Epithelial cell of prostate (primary cell): ENCODE measurements at regions not wholly inside any gene's neighbourhood (a gene's known extent, or its start where the extent isn't known, plus 50 kb on each side); places are given as distances from the start of the nearest gene placed in this dataset.
"Not testable (repeated sequence)": the region's sequence is repeated elsewhere in the genome, so short reads cannot be mapped to it uniquely, and the experiment has no call there.

Source experiments
- DNase-seq: peaks from one replicate; pipeline ENCODE4 v3.0.0-alpha.2; 2011; ENCODE audit warnings: low read depth, low spot score
- H3K27ac ChIP-seq: fragments of 450-650 bp; 2 replicates; pipeline ENCODE4 v1.5.1; 2017; ENCODE audit warnings: mild to moderate bottlenecking

DNA sequence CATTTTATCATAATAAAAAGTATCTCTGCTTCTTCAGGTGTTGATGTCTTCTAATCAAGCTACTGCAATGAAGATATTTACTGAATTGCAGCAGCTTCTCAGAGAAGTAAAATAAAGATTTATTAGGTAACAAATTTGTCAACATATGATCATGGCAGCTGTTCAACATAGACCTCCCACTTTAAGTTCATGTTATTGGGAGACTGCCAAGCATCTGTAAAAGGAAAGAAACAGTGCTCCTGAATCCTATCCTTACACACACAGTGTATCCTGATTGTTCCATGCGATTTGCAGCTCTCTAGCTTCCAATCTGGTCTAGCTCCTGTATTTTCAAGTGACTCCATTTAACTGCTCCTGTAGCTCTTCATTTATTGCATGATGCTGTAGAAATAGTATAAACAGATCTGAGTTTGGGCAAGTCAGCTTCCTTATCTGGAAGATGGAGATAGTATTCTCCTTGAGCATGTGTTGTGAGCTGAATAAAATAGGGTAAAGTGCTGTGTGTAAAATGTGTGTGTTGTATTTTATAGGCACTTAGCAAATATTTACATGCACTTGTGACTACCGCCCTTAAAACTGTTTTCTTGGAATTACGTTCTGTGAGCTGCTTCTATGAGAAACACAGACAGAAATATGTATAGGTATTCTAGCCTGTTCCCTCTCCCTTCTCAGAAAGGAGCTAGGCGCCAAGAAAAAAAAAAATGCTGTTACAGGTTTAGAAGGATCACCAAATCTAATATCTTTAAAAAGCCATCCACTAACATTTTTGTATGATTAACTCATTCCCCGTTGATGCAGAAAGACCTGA is 290.6 kb downstream of the JRKL start:
- H3K27ac ChIP-seq, result no peak overlapping the region
- DNase-seq, result no peak

GRCh38 chr11:96681019-96681716 is 291.4 kb downstream of the JRKL start:
- DNase-seq, result no peak
- H3K27ac ChIP-seq, result no peak overlapping the region

GRCh38 chr11:96694338-96694737 is 304.5 kb downstream of the JRKL start:
- H3K27ac ChIP-seq, result no peak overlapping the region
- no peak for DNase-seq

DNA sequence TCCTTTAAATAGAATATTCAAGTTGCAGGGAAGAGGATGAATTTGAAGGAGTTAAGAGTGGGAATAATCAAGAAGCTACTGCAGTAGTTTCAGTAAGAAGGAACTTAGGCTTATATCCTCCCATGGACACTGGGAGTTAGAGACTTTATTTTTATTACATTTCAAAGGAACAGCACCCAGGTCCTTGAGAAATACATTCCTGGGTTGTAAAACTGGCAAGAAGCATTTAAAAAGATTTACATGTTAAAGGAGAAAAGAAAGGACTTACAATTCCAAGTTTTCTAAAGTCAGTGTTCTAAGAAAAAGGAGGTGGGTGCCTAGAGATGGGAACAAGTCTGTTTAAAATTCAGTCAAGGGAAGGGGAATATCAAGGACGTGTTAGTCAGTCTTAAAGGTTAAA is 306.9 kb downstream of the JRKL start:
- no peak overlapping the region for H3K27ac ChIP-seq
- no peak for DNase-seq

GRCh38 chr11:96697466-96697865 is 307.7 kb downstream of the JRKL start:
- DNase-seq, result no peak

GRCh38 chr11:96704847-96705246 is 315.0 kb downstream of the JRKL start:
- DNase-seq, result no peak
- no peak overlapping the region for H3K27ac ChIP-seq

More at GRCh38 chr11:96697466-96697865, 307.7 kb downstream of the JRKL start:
- no peak overlapping the region for H3K27ac ChIP-seq

DNA sequence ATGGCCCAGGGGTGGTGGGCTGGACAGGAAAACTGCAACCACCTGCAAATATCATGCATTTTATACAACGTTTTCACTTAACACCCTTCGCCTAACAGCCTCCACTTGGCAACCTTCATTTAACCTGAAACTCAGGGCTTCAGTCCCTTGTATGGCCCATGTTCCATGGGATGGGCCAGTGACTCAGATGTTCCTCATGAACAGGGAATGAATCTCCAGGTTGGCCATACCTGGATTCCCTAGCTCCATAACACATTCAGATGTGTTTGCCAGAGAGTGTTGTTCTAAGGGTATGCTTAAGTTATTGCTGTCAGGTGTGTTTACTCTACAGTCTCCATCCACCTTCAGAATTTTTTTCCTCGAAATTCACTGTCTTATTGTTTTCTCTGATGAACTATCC is 316.9 kb downstream of the JRKL start:
- no peak for DNase-seq

DNA sequence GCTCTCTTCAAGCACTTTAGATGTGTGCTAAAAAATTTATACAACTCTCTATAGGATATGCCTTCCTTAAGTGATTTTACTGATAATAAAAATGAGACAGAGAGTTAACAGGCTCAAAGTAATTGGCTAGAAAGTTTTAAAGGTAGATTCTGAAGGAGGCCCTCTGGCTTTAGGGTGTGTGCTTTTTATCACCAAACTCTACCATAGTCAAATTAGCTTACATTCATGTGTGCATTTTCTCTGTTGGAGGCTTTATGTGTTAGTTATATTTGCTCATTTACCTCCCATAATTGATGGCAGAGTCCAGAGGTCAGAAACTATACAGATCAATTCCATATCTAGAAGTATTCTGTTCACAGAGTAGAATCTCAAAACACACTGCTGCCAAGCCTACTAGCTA is 317.5 kb downstream of the JRKL start:
- DNase-seq, result no peak
- H3K27ac ChIP-seq, result no peak overlapping the region

More for the DNA sequence above, 316.9 kb downstream of the JRKL start:
- no peak overlapping the region for H3K27ac ChIP-seq

DNA sequence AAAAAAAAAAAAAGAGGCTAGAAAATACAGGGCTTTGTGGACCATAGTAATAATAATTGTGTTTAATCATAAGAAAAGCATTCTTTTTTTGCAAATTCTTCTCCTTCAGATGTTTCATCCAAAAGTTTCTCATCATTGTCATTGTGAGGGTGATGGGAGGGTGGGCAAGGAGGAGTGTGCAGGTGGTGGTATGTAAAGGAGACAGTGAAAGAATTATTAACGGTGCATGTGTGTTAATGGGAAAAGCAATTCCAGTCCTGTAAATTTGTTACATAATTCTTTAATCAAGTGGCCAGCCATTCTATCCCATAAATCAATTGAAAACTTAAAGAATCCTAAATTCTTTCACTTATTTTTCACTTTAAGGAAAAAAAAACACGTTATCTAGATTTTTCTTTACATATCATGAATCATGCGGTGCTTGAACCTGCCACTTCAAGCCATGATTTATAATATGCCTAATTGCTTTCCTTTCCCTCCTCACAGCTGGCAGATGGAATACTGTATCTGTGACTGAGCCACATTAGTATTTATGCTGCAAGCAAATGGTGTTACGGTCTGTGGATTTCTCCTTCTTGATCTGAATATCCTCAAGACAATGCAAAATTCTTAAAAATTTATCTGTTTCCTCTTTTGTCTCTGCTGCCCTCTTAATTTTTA is 318.5 kb downstream of the JRKL start:
- no peak for DNase-seq
- H3K27ac ChIP-seq, result no peak overlapping the region

GRCh38 chr11:96713301-96713700 is 323.5 kb downstream of the JRKL start:
- no peak for DNase-seq
- H3K27ac ChIP-seq, result no peak overlapping the region

- H3K27ac ChIP-seq, result no peak overlapping the region
- DNase-seq, result no peak
These were observed 324.9 kb downstream of the JRKL start for GRCh38 chr11:96714689-96715088.

DNA sequence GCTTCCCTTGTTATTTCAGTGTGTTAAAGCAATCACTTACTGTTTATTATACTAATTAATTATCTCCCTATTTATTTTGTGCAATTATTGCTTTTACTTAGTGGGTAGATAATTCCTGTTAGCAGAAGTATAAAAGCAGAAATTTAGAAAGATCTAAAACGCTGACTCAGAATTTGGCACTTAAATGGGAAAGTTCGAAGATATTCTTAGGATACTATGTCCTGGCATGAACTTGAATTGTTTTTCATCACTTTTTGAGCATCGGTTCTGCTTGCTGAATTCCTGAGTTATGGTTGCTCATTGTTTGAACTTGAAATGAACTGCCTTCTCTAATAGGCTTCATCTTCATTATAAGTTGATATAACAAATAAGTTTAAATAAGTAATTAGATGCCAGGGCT is 325.4 kb downstream of the JRKL start:
- DNase-seq, result no peak
- H3K27ac ChIP-seq, result no peak overlapping the region

DNA sequence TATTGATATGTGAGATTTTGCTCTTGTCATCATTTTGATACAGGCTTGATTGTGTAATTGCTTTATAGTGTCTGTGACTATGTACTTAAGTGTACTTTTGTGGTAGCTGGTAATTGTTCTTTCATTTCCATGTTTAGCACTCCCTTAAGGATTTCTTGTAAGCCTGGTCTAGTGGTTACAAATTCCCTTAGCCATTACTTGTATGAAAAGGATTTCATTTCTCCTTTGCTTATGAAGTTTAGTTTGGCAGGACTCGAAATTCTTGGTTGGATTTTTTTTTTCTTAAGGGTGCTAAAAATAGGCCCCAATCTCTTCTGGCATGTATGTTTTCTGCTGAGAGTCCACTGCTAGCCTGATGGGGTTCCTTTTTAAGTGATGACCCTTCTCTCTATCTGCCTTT is 346.8 kb downstream of the JRKL start:
- no peak overlapping the region for H3K27ac ChIP-seq
- no peak for DNase-seq

- no peak overlapping the region for H3K27ac ChIP-seq
- DNase-seq, result no peak
These were observed 348.5 kb downstream of the JRKL start for GRCh38 chr11:96738311-96738710.

DNA sequence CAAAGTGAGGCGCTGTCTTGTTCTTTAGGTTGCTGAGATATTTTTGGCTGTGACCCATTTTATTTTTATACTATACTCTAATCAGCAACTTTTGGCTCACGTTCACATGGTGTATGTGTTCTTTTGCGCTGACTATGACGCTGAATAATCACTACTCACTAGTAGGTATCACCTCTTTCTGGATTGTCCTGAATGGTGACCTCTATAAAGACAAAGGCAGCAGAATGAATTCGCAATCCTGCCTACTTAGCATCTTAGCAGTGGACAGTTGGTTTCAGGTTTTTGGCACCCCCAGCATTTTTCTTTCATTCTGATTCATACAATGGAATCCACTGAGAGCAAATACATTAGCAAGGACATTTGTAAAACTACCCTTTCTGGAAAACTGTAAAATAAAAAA is 351.3 kb downstream of the JRKL start:
- DNase-seq, result no peak
- no peak overlapping the region for H3K27ac ChIP-seq

GRCh38 chr11:96744697-96745096 is 354.9 kb downstream of the JRKL start:
- H3K27ac ChIP-seq, result no peak overlapping the region
- DNase-seq, result no peak

GRCh38 chr11:96748639-96749370 is 359.0 kb downstream of the JRKL start:
- H3K27ac ChIP-seq, result peak overlapping the region; percentile 81
- DNase-seq, result no peak

GRCh38 chr11:96751807-96752206 is 362.0 kb downstream of the JRKL start:
- DNase-seq, H3K27ac ChIP-seq: not testable (repeated sequence)

DNA sequence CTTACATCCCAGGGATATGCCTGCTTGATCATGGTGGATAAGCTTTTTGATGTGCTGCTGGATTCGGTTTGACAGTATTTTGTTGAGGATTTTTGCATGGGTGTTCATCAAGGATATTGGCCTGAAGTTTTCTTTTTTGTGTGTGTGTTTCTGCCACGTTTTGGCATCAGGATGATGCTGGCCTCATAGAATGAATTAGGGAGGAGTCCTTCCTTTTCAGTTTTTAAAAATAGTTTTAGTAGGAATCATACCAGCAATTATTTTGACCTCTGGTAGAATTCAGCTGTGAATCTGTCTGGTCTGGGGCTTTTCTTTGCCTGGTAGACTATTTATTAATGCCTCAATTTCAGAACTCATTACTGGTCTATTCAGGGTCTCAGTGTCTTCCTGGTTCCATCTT is 362.4 kb downstream of the JRKL start:
- no peak for DNase-seq
- H3K27ac ChIP-seq, result no peak overlapping the region

GRCh38 chr11:96753997-96754396 is 364.2 kb downstream of the JRKL start:
- no peak overlapping the region for H3K27ac ChIP-seq
- DNase-seq, result no peak

- no peak for DNase-seq
- H3K27ac ChIP-seq, result no peak overlapping the region
These were observed 365.4 kb downstream of the JRKL start for GRCh38 chr11:96755209-96755608.
